Astrocyte (in vitro differentiated cells and primary cell): ENCODE measurements at regions not wholly inside any gene's neighbourhood (a gene's known extent, or its start where the extent isn't known, plus 50 kb on each side); places are given as distances from the start of the nearest gene placed in this dataset.

ENCODE experiments used
- DNase-seq: peaks from one replicate; pipeline ENCODE4 v3.0.0-alpha.2; 2010; ENCODE audit warnings: low read depth
- FAIRE-seq: peaks from 2 replicates; lab custom pipeline; 2011; peaks lifted over from hg19 to GRCh38; lab: Jason Lieb, UNC
- H2AFZ ChIP-seq: 2 replicates; pipeline ENCODE4 v1.6.0; 2012; ENCODE audit warnings: low read depth, low read length, inconsistent platforms
- H3K27ac ChIP-seq: 2 replicates; pipeline ENCODE4 v1.5.1; 2011; ENCODE audit warnings: low read depth, low read length, inconsistent platforms
- H3K27me3 ChIP-seq: 2 replicates; pipeline ENCODE4 v1.6.0; 2011; ENCODE audit warnings: low read length, inconsistent platforms; ENCODE audit not compliant: insufficient read depth
- H3K36me3 ChIP-seq: 2 replicates; pipeline ENCODE4 v1.5.1; 2011; ENCODE audit warnings: low read length, inconsistent platforms; ENCODE audit not compliant: insufficient read depth
- H3K4me1 ChIP-seq: 2 replicates; pipeline ENCODE4 v1.5.1; 2011; ENCODE audit warnings: low read length, inconsistent platforms; ENCODE audit not compliant: insufficient read depth
- H3K4me2 ChIP-seq: 2 replicates; pipeline ENCODE4 v1.6.0; 2012; ENCODE audit warnings: low read length, inconsistent platforms
- H3K4me3 ChIP-seq: 2 replicates; pipeline ENCODE4 v1.5.1; 2011; ENCODE audit warnings: low read depth, mild to moderate bottlenecking, low read length, inconsistent platforms; ENCODE audit not compliant: insufficient read depth
- H3K79me2 ChIP-seq: 2 replicates; pipeline ENCODE4 v1.6.0; 2012; ENCODE audit warnings: mild to moderate bottlenecking, low read length, inconsistent platforms; ENCODE audit not compliant: insufficient read depth
- H3K9ac ChIP-seq: 2 replicates; pipeline ENCODE4 v1.6.0; 2012; ENCODE audit warnings: mild to moderate bottlenecking, low read length, inconsistent platforms
- H3K9me3 ChIP-seq: 2 replicates; pipeline ENCODE4 v1.5.1; 2012; ENCODE audit warnings: low read depth, mild to moderate bottlenecking, low read length, inconsistent platforms; ENCODE audit not compliant: insufficient read depth
- H4K20me1 ChIP-seq: 2 replicates; pipeline ENCODE4 v1.6.0; 2012; ENCODE audit warnings: low read length, inconsistent platforms; ENCODE audit not compliant: insufficient read depth
- H3K27ac Mint-ChIP-seq: one replicate; pipeline ENCODE4 v1.8.0; 2021; ENCODE audit warnings: mild to moderate bottlenecking, mixed read lengths; ENCODE audit not compliant: unreplicated experiment
- H3K27me3 Mint-ChIP-seq: one replicate; pipeline ENCODE4 v1.8.0; 2021; ENCODE audit warnings: low read depth, mixed read lengths; ENCODE audit not compliant: unreplicated experiment
- H3K36me3 Mint-ChIP-seq: one replicate; pipeline ENCODE4 v1.8.0; 2021; ENCODE audit warnings: low read depth, mixed read lengths; ENCODE audit not compliant: unreplicated experiment
- H3K4me1 Mint-ChIP-seq: one replicate; pipeline ENCODE4 v1.8.0; 2021; ENCODE audit warnings: low read depth, mixed read lengths; ENCODE audit not compliant: unreplicated experiment
- H3K4me3 Mint-ChIP-seq: one replicate; pipeline ENCODE4 v1.8.0; 2021; ENCODE audit warnings: mild to moderate bottlenecking, moderate library complexity, mixed read lengths; ENCODE audit not compliant: unreplicated experiment
- H3K9me3 Mint-ChIP-seq: one replicate; pipeline ENCODE4 v1.8.0; 2021; ENCODE audit warnings: mild to moderate bottlenecking, mixed read lengths; ENCODE audit not compliant: unreplicated experiment
- EZH2 ChIP-seq: IDR thresholded peaks from 2 replicates; pipeline ENCODE4 v1.6.1; 2012; ENCODE audit warnings: mild to moderate bottlenecking, low read length, inconsistent platforms; ENCODE audit not compliant: insufficient read depth
- TF ChIP-seq, protein P1 (sequence below): IDR thresholded peaks from 2 replicates; pipeline ENCODE4 v1.5.1; 2011; ENCODE audit warnings: low read depth, mild to moderate bottlenecking, inconsistent platforms, low read length, moderate library complexity; ENCODE audit not compliant: insufficient read depth

GRCh38 chr1:30817077-30817438 lies 59.5 kb upstream of the LAPTM5 start:
- Histone ChIP-seq H3K36me3 (no peaks in the 10 kb centered on the region), H3K4me1 (peaks cover 27% of the 10 kb centered on the region), H3K27ac (peak overlapping the region; percentile 5), H4K20me1 (no peaks in the 10 kb centered on the region), H3K4me2 (peak overlapping the region; percentile 80), H3K79me2 (no peaks in the 10 kb centered on the region), H3K4me3 (no peak overlapping the region), H3K27me3 (no peaks in the 10 kb centered on the region), H3K9ac (no peak overlapping the region), H2AFZ (no peak overlapping the region), H3K9me3 (no peaks in the 10 kb centered on the region)
- Mint-ChIP-seq H3K9me3 (no peaks in the 10 kb centered on the region), H3K4me3 (no peak overlapping the region), H3K27ac (peak overlapping the region; percentile 70), H3K36me3 (no peaks in the 10 kb centered on the region), H3K4me1 (peaks cover 45% of the 10 kb centered on the region), H3K27me3 (no peaks in the 10 kb centered on the region)
- TF ChIP-seq EZH2, result no peak
- TF ChIP-seq, protein P1, sequence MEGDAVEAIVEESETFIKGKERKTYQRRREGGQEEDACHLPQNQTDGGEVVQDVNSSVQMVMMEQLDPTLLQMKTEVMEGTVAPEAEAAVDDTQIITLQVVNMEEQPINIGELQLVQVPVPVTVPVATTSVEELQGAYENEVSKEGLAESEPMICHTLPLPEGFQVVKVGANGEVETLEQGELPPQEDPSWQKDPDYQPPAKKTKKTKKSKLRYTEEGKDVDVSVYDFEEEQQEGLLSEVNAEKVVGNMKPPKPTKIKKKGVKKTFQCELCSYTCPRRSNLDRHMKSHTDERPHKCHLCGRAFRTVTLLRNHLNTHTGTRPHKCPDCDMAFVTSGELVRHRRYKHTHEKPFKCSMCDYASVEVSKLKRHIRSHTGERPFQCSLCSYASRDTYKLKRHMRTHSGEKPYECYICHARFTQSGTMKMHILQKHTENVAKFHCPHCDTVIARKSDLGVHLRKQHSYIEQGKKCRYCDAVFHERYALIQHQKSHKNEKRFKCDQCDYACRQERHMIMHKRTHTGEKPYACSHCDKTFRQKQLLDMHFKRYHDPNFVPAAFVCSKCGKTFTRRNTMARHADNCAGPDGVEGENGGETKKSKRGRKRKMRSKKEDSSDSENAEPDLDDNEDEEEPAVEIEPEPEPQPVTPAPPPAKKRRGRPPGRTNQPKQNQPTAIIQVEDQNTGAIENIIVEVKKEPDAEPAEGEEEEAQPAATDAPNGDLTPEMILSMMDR, result no peak
- FAIRE-seq, result no peak
- no peak for DNase-seq

- peak overlapping the region; percentile 77 for H3K27ac Mint-ChIP-seq
- H3K9ac ChIP-seq, result peak overlapping the region; percentile 6
- H4K20me1 ChIP-seq, result no peaks in the 10 kb centered on the region
- H3K4me1 ChIP-seq, result peaks cover 27% of the 10 kb centered on the region
- peaks cover 46% of the 10 kb centered on the region for H3K4me1 Mint-ChIP-seq
- no peaks in the 10 kb centered on the region for H3K27me3 ChIP-seq
- no peaks in the 10 kb centered on the region for H3K9me3 Mint-ChIP-seq
- H3K4me3 ChIP-seq, result no peak overlapping the region
- H3K36me3 ChIP-seq, result no peaks in the 10 kb centered on the region
- no peak overlapping the region for H3K4me3 Mint-ChIP-seq
- H2AFZ ChIP-seq, result peak overlapping the region; percentile 3
- H3K27ac ChIP-seq, result peak overlapping the region; percentile 5
- H3K36me3 Mint-ChIP-seq, result no peaks in the 10 kb centered on the region
- TF ChIP-seq, protein P1, result no peak
- TF ChIP-seq EZH2, result no peak
- no peaks in the 10 kb centered on the region for H3K79me2 ChIP-seq
- no peaks in the 10 kb centered on the region for H3K9me3 ChIP-seq
- no peaks in the 10 kb centered on the region for H3K27me3 Mint-ChIP-seq
- H3K4me2 ChIP-seq, result peak overlapping the region; percentile 80
- peak; percentile 97 for FAIRE-seq
- DNase-seq, result peak; percentile 91
Observed at GRCh38 chr1:30816211-30817076, 58.9 kb upstream of the LAPTM5 start.

DNA sequence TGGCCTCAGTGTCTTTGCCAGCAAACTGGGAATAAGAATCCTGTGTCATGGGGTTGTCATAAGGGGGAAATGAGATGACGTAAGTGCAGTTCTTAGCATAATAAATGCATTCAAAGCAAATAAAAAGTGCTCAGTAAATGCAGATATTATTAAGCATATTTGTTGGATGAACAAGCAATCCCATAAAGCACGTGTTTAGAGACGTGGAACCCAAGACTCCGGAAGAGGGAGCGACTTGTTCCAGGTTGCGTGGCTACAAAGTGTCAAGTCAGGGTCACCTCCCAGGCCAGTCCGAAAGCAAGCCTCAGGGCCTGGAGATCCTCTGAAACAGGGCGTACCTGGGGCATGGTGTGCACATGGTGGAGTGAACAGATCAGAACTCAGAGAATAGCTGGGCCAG lies 58.0 kb upstream of the LAPTM5 start:
- peaks cover 33% of the 10 kb centered on the region for H3K4me1 ChIP-seq
- no peak overlapping the region for H3K4me3 ChIP-seq
- no peaks in the 10 kb centered on the region for H3K79me2 ChIP-seq
- H3K4me1 Mint-ChIP-seq, result peaks cover 50% of the 10 kb centered on the region
- H3K27me3 Mint-ChIP-seq, result no peaks in the 10 kb centered on the region
- no peak overlapping the region for H2AFZ ChIP-seq
- H3K27ac Mint-ChIP-seq, result peak overlapping the region; percentile 21
- FAIRE-seq, result no peak
- TF ChIP-seq EZH2, result no peak
- TF ChIP-seq, protein P1, result no peak
- no peaks in the 10 kb centered on the region for H3K9me3 Mint-ChIP-seq
- no peaks in the 10 kb centered on the region for H3K36me3 Mint-ChIP-seq
- H3K27ac ChIP-seq, result no peak overlapping the region
- no peak overlapping the region for H3K4me3 Mint-ChIP-seq
- no peaks in the 10 kb centered on the region for H3K36me3 ChIP-seq
- no peaks in the 10 kb centered on the region for H4K20me1 ChIP-seq
- H3K9ac ChIP-seq, result no peak overlapping the region
- DNase-seq, result no peak
- no peaks in the 10 kb centered on the region for H3K9me3 ChIP-seq
- H3K4me2 ChIP-seq, result no peak overlapping the region
- H3K27me3 ChIP-seq, result no peaks in the 10 kb centered on the region
